Neural cell (in vitro differentiated cells): ENCODE measurements at regions not wholly inside any gene's neighbourhood (a gene's known extent, or its start where the extent isn't known, plus 50 kb on each side); places are given as distances from the start of the nearest gene placed in this dataset.

ENCODE experiments used
- H2AFZ ChIP-seq: fragments of 200-600, 300-800 bp; sonication (generic), shearing (Covaris generic); 2 replicates; pipeline ENCODE4 v1.6.0; 2014; ENCODE audit warnings: low read depth, mild to moderate bottlenecking, antibody characterized with exemption, low read length, moderate library complexity
- H3F3A ChIP-seq: fragments of 200-600 bp; shearing (Covaris generic); 2 replicates; pipeline ENCODE4 v1.6.1; 2016; ENCODE audit warnings: mild to moderate bottlenecking, moderate library complexity, mixed read lengths, antibody characterized with exemption, low read length; ENCODE audit not compliant: insufficient read depth, poor library complexity, severe bottlenecking
- H3K27ac ChIP-seq: fragments of 200-600, 300-800 bp; sonication (generic), shearing (Covaris generic); 2 replicates; pipeline ENCODE4 v1.5.1; 2014; ENCODE audit warnings: mild to moderate bottlenecking, low read length, moderate library complexity
- H3K27me3 ChIP-seq: fragments of 300-800, 200-600 bp; sonication (generic), shearing (Covaris generic); 2 replicates; pipeline ENCODE4 v1.6.0; 2014; ENCODE audit warnings: mild to moderate bottlenecking, low read depth, low read length, moderate library complexity; ENCODE audit not compliant: insufficient read depth
- H3K36me3 ChIP-seq: fragments of 300-800, 200-600 bp; sonication (generic), shearing (Covaris generic); 2 replicates; pipeline ENCODE4 v1.5.1; 2014; ENCODE audit warnings: mild to moderate bottlenecking, antibody characterized with exemption, low read length, moderate library complexity; ENCODE audit not compliant: insufficient read depth
- H3K4me2 ChIP-seq: fragments of 300-800, 200-600 bp; sonication (generic), shearing (Covaris generic); 2 replicates; pipeline ENCODE4 v1.6.0; 2014; ENCODE audit warnings: mild to moderate bottlenecking, low read length
- H3K4me3 ChIP-seq: fragments of 300-800, 200-600 bp; sonication (generic), shearing (Covaris generic); 2 replicates; pipeline ENCODE4 v1.5.1; 2014; ENCODE audit warnings: mild to moderate bottlenecking, low read length, moderate library complexity
- H3K79me2 ChIP-seq: fragments of 200-600 bp; shearing (Covaris generic); replicated peaks from 2 replicates; pipeline ENCODE4 v1.6.0; 2014; ENCODE audit warnings: mild to moderate bottlenecking, low read length, moderate library complexity; ENCODE audit not compliant: insufficient read depth
- H3K9ac ChIP-seq: fragments of 300-800, 200-600 bp; sonication (generic), shearing (Covaris generic); 2 replicates; pipeline ENCODE4 v1.6.1; 2016; ENCODE audit warnings: mild to moderate bottlenecking, low read length, mixed read lengths
- H3K9me2 ChIP-seq: fragments of 200-600 bp; shearing (Covaris generic); 2 replicates; pipeline ENCODE4 v1.6.1; 2016; ENCODE audit warnings: mild to moderate bottlenecking, low read length, mixed read lengths; ENCODE audit not compliant: insufficient read depth
- H3K9me3 ChIP-seq: fragments of 200-600, 300-800 bp; sonication (generic), shearing (Covaris generic); 2 replicates; pipeline ENCODE4 v1.6.1; 2016; ENCODE audit warnings: mild to moderate bottlenecking, mixed run types, low read length, moderate library complexity, mixed read lengths
- H4K20me1 ChIP-seq: fragments of 200-600 bp; shearing (Covaris generic); 2 replicates; pipeline ENCODE4 v1.6.1; 2016; ENCODE audit warnings: mild to moderate bottlenecking, mixed run types; ENCODE audit not compliant: insufficient read depth
- CTCF ChIP-seq: fragments of 450-650 bp; IDR thresholded peaks from 2 replicates; pipeline ENCODE4 v1.5.1; 2014; ENCODE audit warnings: antibody characterized with exemption, mild to moderate bottlenecking, moderate library complexity; ENCODE audit not compliant: poor library complexity, severe bottlenecking
- EP300 ChIP-seq: fragments of 450-650 bp; conservative IDR thresholded peaks from 2 replicates; pipeline ENCODE4 v1.6.1; 2014; ENCODE audit warnings: antibody characterized with exemption, mild to moderate bottlenecking, moderate library complexity; ENCODE audit not compliant: poor library complexity, severe bottlenecking
- EZH2 ChIP-seq: fragments of 200-600, 300-800 bp; shearing (Covaris generic), sonication (generic); IDR thresholded peaks from 2 replicates; pipeline ENCODE4 v1.6.1; 2014; ENCODE audit warnings: antibody characterized with exemption, low read length, borderline replicate concordance, mild to moderate bottlenecking; ENCODE audit not compliant: insufficient read depth, poor library complexity, severe bottlenecking
- MXI1 ChIP-seq: fragments of 450-650 bp; conservative IDR thresholded peaks from 2 replicates; pipeline ENCODE4 v1.6.1; 2014; ENCODE audit warnings: antibody characterized with exemption, mild to moderate bottlenecking; ENCODE audit not compliant: poor library complexity, severe bottlenecking
- POLR2AphosphoS5 ChIP-seq: IDR thresholded peaks from 2 replicates; pipeline ENCODE4 v1.6.1; 2012
- RAD21 ChIP-seq: fragments of 450-650 bp; conservative IDR thresholded peaks from 2 replicates; pipeline ENCODE4 v1.6.1; 2014; ENCODE audit warnings: antibody characterized with exemption, mild to moderate bottlenecking, moderate library complexity
- REST ChIP-seq: IDR thresholded peaks from 2 replicates; pipeline ENCODE4 v1.6.1; 2012; ENCODE audit warnings: borderline replicate concordance
- SMC3 ChIP-seq: fragments of 450-650 bp; conservative IDR thresholded peaks from 2 replicates; pipeline ENCODE4 v1.6.1; 2014; ENCODE audit warnings: antibody characterized with exemption, mild to moderate bottlenecking, moderate library complexity; ENCODE audit not compliant: poor library complexity
- TAF1 ChIP-seq: IDR thresholded peaks from 2 replicates; pipeline ENCODE4 v1.6.1; 2012; ENCODE audit warnings: low read depth

- TF ChIP-seq EP300: no peak
- no peak for TF ChIP-seq CTCF
- TF ChIP-seq RAD21: no peak
- TF ChIP-seq MXI1: no peak
- no peak for TF ChIP-seq TAF1
- TF ChIP-seq REST: no peak
- no peak for TF ChIP-seq POLR2AphosphoS5
- no peak for TF ChIP-seq SMC3
- no peak for TF ChIP-seq EZH2
- Histone ChIP-seq H3K4me3 (no peak overlapping the region), H3K4me2 (no peak overlapping the region), H3K9me3 (no peaks in the 10 kb centered on the region), H3K27ac (no peak overlapping the region), H3K36me3 (no peaks in the 10 kb centered on the region), H3K27me3 (no peaks in the 10 kb centered on the region), H3K9me2 (no peaks in the 10 kb centered on the region), H3K79me2 (no peaks in the 10 kb centered on the region), H4K20me1 (no peaks in the 10 kb centered on the region), H3F3A (no peaks in the 10 kb centered on the region), H3K9ac (no peak overlapping the region), H2AFZ (no peak overlapping the region)
Measured at GRCh38 chr2:83016343-83017110, 1442.6 kb downstream of the SUCLG1 start.

- Histone ChIP-seq H3K9ac (no peak overlapping the region), H3K9me3 (no peaks in the 10 kb centered on the region), H3K4me2 (no peak overlapping the region), H4K20me1 (no peaks in the 10 kb centered on the region), H3K4me3 (no peak overlapping the region), H3K9me2 (no peaks in the 10 kb centered on the region), H3K27me3 (no peaks in the 10 kb centered on the region), H3K79me2 (no peaks in the 10 kb centered on the region), H2AFZ (no peak overlapping the region), H3F3A (no peaks in the 10 kb centered on the region), H3K27ac (no peak overlapping the region), H3K36me3 (no peaks in the 10 kb centered on the region)
- no peak for TF ChIP-seq MXI1
- TF ChIP-seq POLR2AphosphoS5: no peak
- TF ChIP-seq REST: no peak
- no peak for TF ChIP-seq CTCF
- TF ChIP-seq SMC3: no peak
- no peak for TF ChIP-seq RAD21
- TF ChIP-seq EP300: no peak
- no peak for TF ChIP-seq TAF1
- no peak for TF ChIP-seq EZH2
Measured at GRCh38 chr2:83015900-83016299, 1443.2 kb downstream of the SUCLG1 start.
